ENCODE measurements at regions not wholly inside any gene's neighbourhood (a gene's known extent, or its start where the extent isn't known, plus 50 kb on each side); places are given as distances from the start of the nearest gene placed in this dataset.

DNA sequence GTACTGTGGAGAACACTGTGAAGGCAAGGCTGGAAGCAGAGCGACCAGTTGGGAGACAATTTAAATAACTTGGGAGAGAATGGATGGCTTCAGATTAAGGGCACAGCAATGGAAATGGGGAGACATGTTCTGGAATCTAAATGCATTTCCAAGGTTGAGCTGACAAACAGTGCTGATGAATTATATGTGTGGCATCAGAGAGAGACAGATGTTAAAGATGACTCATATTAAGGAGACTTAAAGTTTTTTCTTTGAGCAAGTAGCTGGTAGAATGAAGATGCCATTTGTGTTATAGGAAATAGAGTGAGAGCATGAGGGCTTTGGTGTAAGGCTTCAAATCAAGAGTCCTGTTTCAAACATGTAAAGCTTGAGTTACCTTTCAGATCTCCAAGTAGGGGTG lies 441.8 kb downstream of the SETBP1 start:
- TF ChIP-seq, protein P1, sequence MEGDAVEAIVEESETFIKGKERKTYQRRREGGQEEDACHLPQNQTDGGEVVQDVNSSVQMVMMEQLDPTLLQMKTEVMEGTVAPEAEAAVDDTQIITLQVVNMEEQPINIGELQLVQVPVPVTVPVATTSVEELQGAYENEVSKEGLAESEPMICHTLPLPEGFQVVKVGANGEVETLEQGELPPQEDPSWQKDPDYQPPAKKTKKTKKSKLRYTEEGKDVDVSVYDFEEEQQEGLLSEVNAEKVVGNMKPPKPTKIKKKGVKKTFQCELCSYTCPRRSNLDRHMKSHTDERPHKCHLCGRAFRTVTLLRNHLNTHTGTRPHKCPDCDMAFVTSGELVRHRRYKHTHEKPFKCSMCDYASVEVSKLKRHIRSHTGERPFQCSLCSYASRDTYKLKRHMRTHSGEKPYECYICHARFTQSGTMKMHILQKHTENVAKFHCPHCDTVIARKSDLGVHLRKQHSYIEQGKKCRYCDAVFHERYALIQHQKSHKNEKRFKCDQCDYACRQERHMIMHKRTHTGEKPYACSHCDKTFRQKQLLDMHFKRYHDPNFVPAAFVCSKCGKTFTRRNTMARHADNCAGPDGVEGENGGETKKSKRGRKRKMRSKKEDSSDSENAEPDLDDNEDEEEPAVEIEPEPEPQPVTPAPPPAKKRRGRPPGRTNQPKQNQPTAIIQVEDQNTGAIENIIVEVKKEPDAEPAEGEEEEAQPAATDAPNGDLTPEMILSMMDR (IDR thresholded peaks at IDR 0.05), result no peak
- TF ChIP-seq POLR2A (IDR thresholded peaks at IDR 0.05), result no peak

All from transverse colon (tissue), 3 donors.